ENCODE measurements at regions not wholly inside any gene's neighbourhood (a gene's known extent, or its start where the extent isn't known, plus 50 kb on each side); places are given as distances from the start of the nearest gene placed in this dataset.

DNA sequence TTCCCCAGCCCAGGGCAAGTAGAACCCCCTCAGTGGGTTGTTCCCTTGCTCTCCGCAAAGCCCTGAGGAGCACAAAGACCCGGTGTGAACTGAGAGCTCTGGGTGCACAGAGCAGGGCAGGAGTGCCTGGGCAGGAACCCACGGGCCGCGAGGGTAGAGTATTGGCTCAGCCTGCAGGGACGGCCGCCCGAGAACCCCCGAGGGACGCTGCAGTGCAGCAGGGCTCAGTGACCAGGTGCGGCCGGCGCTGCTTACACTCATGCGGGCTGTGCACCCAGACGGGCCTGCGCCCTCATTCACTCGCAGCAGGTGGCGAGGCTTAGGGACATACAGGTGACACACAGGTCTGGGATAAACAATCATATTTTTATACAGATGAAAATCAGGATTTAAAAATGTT lies 51.9 kb upstream of the PDE10A start:
- H3K4me3 ChIP-seq (ENCODE audit: low read depth, low read length): no peak overlapping the region
- no peak overlapping the region for H3K4me2 ChIP-seq (ENCODE audit: low read length)
- H3K36me3 ChIP-seq (ENCODE audit: control insufficient read depth, insufficient read depth, low read length): no peaks in the 10 kb centered on the region
- H3K9ac ChIP-seq: no peak overlapping the region
- H3K27ac ChIP-seq: no peak overlapping the region
- TF ChIP-seq, protein P1, sequence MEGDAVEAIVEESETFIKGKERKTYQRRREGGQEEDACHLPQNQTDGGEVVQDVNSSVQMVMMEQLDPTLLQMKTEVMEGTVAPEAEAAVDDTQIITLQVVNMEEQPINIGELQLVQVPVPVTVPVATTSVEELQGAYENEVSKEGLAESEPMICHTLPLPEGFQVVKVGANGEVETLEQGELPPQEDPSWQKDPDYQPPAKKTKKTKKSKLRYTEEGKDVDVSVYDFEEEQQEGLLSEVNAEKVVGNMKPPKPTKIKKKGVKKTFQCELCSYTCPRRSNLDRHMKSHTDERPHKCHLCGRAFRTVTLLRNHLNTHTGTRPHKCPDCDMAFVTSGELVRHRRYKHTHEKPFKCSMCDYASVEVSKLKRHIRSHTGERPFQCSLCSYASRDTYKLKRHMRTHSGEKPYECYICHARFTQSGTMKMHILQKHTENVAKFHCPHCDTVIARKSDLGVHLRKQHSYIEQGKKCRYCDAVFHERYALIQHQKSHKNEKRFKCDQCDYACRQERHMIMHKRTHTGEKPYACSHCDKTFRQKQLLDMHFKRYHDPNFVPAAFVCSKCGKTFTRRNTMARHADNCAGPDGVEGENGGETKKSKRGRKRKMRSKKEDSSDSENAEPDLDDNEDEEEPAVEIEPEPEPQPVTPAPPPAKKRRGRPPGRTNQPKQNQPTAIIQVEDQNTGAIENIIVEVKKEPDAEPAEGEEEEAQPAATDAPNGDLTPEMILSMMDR (IDR thresholded peaks at IDR 0.05): no peak
- H3K9me3 ChIP-seq (ENCODE audit: control insufficient read depth, low read length): no peaks in the 10 kb centered on the region
- H3K79me2 ChIP-seq: no peaks in the 10 kb centered on the region
- H3K4me1 ChIP-seq: no peaks in the 10 kb centered on the region
- no peak overlapping the region for H2AFZ ChIP-seq
- peaks cover 4% of the 10 kb centered on the region for H3K27me3 ChIP-seq (ENCODE audit: control insufficient read depth, insufficient read depth, low read length)

DNA sequence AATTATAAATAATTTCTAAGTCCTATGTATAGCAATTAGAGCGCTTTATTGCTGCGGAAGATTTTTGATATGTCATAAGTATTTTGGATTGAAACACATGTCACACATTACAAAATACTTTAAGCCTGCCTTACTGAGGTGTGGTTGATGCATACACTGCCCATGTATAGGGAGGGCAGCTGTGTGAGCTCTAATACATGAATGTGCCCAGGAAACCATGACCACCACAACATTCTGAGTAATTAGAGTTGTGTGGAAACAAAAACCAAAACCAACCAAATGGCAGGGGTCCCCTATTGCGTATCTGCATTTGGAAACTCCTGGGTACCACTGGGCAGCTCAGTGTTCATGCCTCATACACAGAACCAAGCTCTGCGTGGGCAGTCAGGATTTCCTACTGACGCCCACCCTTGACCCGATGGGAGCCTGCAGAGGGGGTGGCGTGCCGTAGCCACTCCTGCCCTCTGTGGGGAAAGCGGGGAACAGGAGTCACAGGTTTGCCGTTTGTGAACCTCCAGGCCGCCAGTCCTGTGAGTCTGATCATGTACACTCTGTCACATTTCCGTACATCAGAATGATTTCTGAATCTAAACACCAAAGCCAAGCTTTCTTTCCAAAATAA lies 50.9 kb upstream of the PDE10A start:
- Histone ChIP-seq H2AFZ (no peak overlapping the region), H3K4me1 (no peaks in the 10 kb centered on the region), H3K9me3 (ENCODE audit: control insufficient read depth, low read length) (no peaks in the 10 kb centered on the region), H3K27me3 (ENCODE audit: control insufficient read depth, insufficient read depth, low read length) (no peaks in the 10 kb centered on the region), H3K4me3 (ENCODE audit: low read depth, low read length) (no peak overlapping the region), H3K36me3 (ENCODE audit: control insufficient read depth, insufficient read depth, low read length) (no peaks in the 10 kb centered on the region), H3K4me2 (ENCODE audit: low read length) (no peak overlapping the region), H3K9ac (no peak overlapping the region), H3K27ac (no peak overlapping the region), H3K79me2 (no peaks in the 10 kb centered on the region)
- TF ChIP-seq, protein P1 (IDR thresholded peaks at IDR 0.05): no peak
